ENCODE measurements at regions not wholly inside any gene's neighbourhood (a gene's known extent, or its start where the extent isn't known, plus 50 kb on each side); places are given as distances from the start of the nearest gene placed in this dataset.

DNA sequence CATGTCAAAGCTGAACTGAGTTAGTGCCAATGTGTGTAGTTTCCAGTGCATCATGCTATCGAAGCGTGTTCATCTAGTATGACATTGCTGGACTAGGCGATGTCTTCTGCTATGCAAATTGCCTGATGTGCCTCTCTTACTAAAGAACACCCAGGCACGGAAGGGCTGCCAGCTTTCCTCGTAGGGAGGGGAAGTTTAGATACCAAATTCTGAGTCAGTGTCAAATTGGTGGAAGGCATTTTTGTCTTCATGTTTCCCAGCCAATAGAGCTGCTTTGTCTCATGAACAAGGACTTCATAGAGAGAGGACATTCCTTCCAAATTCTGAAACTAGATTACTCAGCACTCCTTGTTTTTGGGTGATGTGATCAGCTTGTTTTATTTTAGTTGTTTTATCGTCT is 320.1 kb downstream of the BTBD3 start (continued):
- TF ChIP-seq, protein P1, sequence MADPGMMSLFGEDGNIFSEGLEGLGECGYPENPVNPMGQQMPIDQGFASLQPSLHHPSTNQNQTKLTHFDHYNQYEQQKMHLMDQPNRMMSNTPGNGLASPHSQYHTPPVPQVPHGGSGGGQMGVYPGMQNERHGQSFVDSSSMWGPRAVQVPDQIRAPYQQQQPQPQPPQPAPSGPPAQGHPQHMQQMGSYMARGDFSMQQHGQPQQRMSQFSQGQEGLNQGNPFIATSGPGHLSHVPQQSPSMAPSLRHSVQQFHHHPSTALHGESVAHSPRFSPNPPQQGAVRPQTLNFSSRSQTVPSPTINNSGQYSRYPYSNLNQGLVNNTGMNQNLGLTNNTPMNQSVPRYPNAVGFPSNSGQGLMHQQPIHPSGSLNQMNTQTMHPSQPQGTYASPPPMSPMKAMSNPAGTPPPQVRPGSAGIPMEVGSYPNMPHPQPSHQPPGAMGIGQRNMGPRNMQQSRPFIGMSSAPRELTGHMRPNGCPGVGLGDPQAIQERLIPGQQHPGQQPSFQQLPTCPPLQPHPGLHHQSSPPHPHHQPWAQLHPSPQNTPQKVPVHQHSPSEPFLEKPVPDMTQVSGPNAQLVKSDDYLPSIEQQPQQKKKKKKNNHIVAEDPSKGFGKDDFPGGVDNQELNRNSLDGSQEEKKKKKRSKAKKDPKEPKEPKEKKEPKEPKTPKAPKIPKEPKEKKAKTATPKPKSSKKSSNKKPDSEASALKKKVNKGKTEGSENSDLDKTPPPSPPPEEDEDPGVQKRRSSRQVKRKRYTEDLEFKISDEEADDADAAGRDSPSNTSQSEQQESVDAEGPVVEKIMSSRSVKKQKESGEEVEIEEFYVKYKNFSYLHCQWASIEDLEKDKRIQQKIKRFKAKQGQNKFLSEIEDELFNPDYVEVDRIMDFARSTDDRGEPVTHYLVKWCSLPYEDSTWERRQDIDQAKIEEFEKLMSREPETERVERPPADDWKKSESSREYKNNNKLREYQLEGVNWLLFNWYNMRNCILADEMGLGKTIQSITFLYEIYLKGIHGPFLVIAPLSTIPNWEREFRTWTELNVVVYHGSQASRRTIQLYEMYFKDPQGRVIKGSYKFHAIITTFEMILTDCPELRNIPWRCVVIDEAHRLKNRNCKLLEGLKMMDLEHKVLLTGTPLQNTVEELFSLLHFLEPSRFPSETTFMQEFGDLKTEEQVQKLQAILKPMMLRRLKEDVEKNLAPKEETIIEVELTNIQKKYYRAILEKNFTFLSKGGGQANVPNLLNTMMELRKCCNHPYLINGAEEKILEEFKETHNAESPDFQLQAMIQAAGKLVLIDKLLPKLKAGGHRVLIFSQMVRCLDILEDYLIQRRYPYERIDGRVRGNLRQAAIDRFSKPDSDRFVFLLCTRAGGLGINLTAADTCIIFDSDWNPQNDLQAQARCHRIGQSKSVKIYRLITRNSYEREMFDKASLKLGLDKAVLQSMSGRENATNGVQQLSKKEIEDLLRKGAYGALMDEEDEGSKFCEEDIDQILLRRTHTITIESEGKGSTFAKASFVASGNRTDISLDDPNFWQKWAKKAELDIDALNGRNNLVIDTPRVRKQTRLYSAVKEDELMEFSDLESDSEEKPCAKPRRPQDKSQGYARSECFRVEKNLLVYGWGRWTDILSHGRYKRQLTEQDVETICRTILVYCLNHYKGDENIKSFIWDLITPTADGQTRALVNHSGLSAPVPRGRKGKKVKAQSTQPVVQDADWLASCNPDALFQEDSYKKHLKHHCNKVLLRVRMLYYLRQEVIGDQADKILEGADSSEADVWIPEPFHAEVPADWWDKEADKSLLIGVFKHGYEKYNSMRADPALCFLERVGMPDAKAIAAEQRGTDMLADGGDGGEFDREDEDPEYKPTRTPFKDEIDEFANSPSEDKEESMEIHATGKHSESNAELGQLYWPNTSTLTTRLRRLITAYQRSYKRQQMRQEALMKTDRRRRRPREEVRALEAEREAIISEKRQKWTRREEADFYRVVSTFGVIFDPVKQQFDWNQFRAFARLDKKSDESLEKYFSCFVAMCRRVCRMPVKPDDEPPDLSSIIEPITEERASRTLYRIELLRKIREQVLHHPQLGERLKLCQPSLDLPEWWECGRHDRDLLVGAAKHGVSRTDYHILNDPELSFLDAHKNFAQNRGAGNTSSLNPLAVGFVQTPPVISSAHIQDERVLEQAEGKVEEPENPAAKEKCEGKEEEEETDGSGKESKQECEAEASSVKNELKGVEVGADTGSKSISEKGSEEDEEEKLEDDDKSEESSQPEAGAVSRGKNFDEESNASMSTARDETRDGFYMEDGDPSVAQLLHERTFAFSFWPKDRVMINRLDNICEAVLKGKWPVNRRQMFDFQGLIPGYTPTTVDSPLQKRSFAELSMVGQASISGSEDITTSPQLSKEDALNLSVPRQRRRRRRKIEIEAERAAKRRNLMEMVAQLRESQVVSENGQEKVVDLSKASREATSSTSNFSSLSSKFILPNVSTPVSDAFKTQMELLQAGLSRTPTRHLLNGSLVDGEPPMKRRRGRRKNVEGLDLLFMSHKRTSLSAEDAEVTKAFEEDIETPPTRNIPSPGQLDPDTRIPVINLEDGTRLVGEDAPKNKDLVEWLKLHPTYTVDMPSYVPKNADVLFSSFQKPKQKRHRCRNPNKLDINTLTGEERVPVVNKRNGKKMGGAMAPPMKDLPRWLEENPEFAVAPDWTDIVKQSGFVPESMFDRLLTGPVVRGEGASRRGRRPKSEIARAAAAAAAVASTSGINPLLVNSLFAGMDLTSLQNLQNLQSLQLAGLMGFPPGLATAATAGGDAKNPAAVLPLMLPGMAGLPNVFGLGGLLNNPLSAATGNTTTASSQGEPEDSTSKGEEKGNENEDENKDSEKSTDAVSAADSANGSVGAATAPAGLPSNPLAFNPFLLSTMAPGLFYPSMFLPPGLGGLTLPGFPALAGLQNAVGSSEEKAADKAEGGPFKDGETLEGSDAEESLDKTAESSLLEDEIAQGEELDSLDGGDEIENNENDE (IDR thresholded peaks at IDR 0.05; ENCODE audit: insufficient replicate concordance, low read length) = no peak
- TF ChIP-seq, protein P2, sequence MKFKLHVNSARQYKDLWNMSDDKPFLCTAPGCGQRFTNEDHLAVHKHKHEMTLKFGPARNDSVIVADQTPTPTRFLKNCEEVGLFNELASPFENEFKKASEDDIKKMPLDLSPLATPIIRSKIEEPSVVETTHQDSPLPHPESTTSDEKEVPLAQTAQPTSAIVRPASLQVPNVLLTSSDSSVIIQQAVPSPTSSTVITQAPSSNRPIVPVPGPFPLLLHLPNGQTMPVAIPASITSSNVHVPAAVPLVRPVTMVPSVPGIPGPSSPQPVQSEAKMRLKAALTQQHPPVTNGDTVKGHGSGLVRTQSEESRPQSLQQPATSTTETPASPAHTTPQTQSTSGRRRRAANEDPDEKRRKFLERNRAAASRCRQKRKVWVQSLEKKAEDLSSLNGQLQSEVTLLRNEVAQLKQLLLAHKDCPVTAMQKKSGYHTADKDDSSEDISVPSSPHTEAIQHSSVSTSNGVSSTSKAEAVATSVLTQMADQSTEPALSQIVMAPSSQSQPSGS (IDR thresholded peaks at IDR 0.05; ENCODE audit: low read length) = no peak
- no peak for TF ChIP-seq CBX8 (IDR thresholded peaks at IDR 0.05; ENCODE audit: borderline replicate concordance, low read depth, low read length)
- TF ChIP-seq JUN (IDR thresholded peaks at IDR 0.05; ENCODE audit: low read depth, low read length) = no peak
- TF ChIP-seq, protein P3, sequence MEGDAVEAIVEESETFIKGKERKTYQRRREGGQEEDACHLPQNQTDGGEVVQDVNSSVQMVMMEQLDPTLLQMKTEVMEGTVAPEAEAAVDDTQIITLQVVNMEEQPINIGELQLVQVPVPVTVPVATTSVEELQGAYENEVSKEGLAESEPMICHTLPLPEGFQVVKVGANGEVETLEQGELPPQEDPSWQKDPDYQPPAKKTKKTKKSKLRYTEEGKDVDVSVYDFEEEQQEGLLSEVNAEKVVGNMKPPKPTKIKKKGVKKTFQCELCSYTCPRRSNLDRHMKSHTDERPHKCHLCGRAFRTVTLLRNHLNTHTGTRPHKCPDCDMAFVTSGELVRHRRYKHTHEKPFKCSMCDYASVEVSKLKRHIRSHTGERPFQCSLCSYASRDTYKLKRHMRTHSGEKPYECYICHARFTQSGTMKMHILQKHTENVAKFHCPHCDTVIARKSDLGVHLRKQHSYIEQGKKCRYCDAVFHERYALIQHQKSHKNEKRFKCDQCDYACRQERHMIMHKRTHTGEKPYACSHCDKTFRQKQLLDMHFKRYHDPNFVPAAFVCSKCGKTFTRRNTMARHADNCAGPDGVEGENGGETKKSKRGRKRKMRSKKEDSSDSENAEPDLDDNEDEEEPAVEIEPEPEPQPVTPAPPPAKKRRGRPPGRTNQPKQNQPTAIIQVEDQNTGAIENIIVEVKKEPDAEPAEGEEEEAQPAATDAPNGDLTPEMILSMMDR (IDR thresholded peaks at IDR 0.05; ENCODE audit: control extremely low read depth in 1 of 3, insufficient read depth in 1 of 3, low read depth in 1 of 3, low read length in 3 of 3) = no peak
- no peak for TF ChIP-seq SP2 (IDR thresholded peaks at IDR 0.05; ENCODE audit: low read length)

Measured in H1 (cell line).